GM12878 (cell line): ENCODE measurements at regions not wholly inside any gene's neighbourhood (a gene's known extent, or its start where the extent isn't known, plus 50 kb on each side); places are given as distances from the start of the nearest gene placed in this dataset.

ENCODE experiments used
- ATAC-seq: fragments of 200-7000 bp; cut with Tn5 transposase; 3 replicates; pipeline ENCODE4 v1.9.1; 2020; ENCODE audit warnings: mild to moderate bottlenecking, moderate library complexity
- BruUV-seq: library from RNA; stranded (reverse); fragments of 400-500 nt; replicated peaks from 2 replicates; lab custom pipeline; 2021; lab: Mats Ljungman, UMichigan
- CTCF ChIA-PET: fragments of 300-600 bp; sonication (Branson Sonifier 250); formaldehyde crosslinking; extraction: SDS; loops from one replicate; lab custom pipeline; 2021; ENCODE audit warnings: inconsistent platforms; lab: Yijun Ruan, JAX
- POLR2A ChIA-PET: fragments of 350-600 bp; formaldehyde crosslinking; extraction: SDS; loops from one replicate; lab custom pipeline; 2021; ENCODE audit warnings: inconsistent platforms; lab: Charles Lee
- RAD21 ChIA-PET: fragments of 300-600 bp; sonication (Branson Sonifier 250); formaldehyde crosslinking; loops from one replicate; lab custom pipeline; 2023; ENCODE audit warnings: antibody characterized with exemption; ENCODE audit not compliant: unreplicated experiment; lab: Charles Lee
- SMC1A ChIA-PET: fragments of 300-600 bp; sonication (Branson Sonifier 250); formaldehyde crosslinking; loops from one replicate; lab custom pipeline; 2023; ENCODE audit not compliant: unreplicated experiment, uncharacterized antibody; lab: Charles Lee
- DNase-seq: peaks from one replicate; pipeline ENCODE4 v3.0.0-alpha.2; 2011; ENCODE audit warnings: low read depth, low spot score
- FAIRE-seq: peaks from 3 replicates; lab custom pipeline; 2011; peaks lifted over from hg19 to GRCh38; lab: Jason Lieb, UNC
- H2AFZ ChIP-seq: 2 replicates; pipeline ENCODE4 v1.6.0; 2011; ENCODE audit warnings: low read depth, low read length, control low read depth; ENCODE audit not compliant: control insufficient read depth
- H3K27ac ChIP-seq: 2 replicates; pipeline ENCODE4 v1.5.1; 2011; ENCODE audit warnings: control low read depth; ENCODE audit not compliant: control insufficient read depth, insufficient read depth
- H3K27me3 ChIP-seq, 2 experiments: replicated peaks in 1 of 2; 2 replicates each; pipeline versions ENCODE4 v1.6.0 to v1.6.1; 2011; ENCODE audit warnings: low read length in 1 of 2; ENCODE audit not compliant: control insufficient read depth in 2 of 2, insufficient read depth in 2 of 2
- H3K36me3 ChIP-seq, 2 experiments: 2 replicates each; pipeline ENCODE4 v1.5.1; 2011; ENCODE audit warnings: low read length in 1 of 2; ENCODE audit not compliant: control insufficient read depth in 2 of 2, insufficient read depth in 2 of 2
- H3K4me1 ChIP-seq: 2 replicates; pipeline ENCODE4 v1.6.1; 2011; ENCODE audit warnings: mild to moderate bottlenecking, low read length, moderate library complexity, mixed read lengths; ENCODE audit not compliant: control insufficient read depth, insufficient read depth
- H3K4me2 ChIP-seq: 2 replicates; pipeline ENCODE4 v1.6.0; 2011; ENCODE audit warnings: control low read depth; ENCODE audit not compliant: control insufficient read depth, insufficient read depth
- H3K4me3 ChIP-seq: fragments of 200-600 bp; sonication (generic); 2 replicates; pipeline ENCODE4 v1.5.1; 2016
- H3K79me2 ChIP-seq: 2 replicates; pipeline ENCODE4 v1.6.0; 2011; ENCODE audit warnings: low read length; ENCODE audit not compliant: control insufficient read depth, insufficient read depth
- H3K9ac ChIP-seq: 2 replicates; pipeline ENCODE4 v1.8.0; 2011; ENCODE audit warnings: low read length, control low read depth, mixed read lengths; ENCODE audit not compliant: control insufficient read depth, insufficient read depth
- H3K9me3 ChIP-seq: replicated peaks from 3 replicates; pipeline ENCODE4 v1.5.1; 2011; ENCODE audit warnings: mild to moderate bottlenecking, low read length; ENCODE audit not compliant: control insufficient read depth, insufficient read depth
- H4K20me1 ChIP-seq: 2 replicates; pipeline ENCODE4 v1.6.0; 2011; ENCODE audit not compliant: control insufficient read depth, insufficient read depth
- ATF3 ChIP-seq: IDR thresholded peaks from 2 replicates; pipeline ENCODE4 v1.6.1; 2011; ENCODE audit warnings: low read depth, mild to moderate bottlenecking, low read length, moderate library complexity, borderline replicate concordance; ENCODE audit errors: extremely low read depth
- EED ChIP-seq: sonication (generic); IDR thresholded peaks from 2 replicates; pipeline ENCODE4 v1.6.1; 2016; ENCODE audit warnings: antibody characterized with exemption, low read depth
- ELK1 ChIP-seq: IDR thresholded peaks from 2 replicates; pipeline ENCODE4 v1.6.1; 2012; ENCODE audit warnings: low read depth, low read length, improper control_type of control experiment
- FOXK2 ChIP-seq: fragments of 450-650 bp; IDR thresholded peaks from 2 replicates; pipeline ENCODE4 v1.6.1; 2017; ENCODE audit warnings: mild to moderate bottlenecking, moderate library complexity
- MXI1 ChIP-seq: fragments of 150-350 bp; IDR thresholded peaks from 2 replicates; pipeline ENCODE4 v1.6.1; 2011; ENCODE audit warnings: low read depth, mild to moderate bottlenecking, inconsistent platforms, low read length, improper control_type of control experiment
- NR2F1 ChIP-seq: fragments of 450-650 bp; conservative IDR thresholded peaks from 2 replicates; pipeline ENCODE4 v1.6.1; 2017; ENCODE audit warnings: mild to moderate bottlenecking
- POLR2A ChIP-seq: IDR thresholded peaks from 2 replicates; pipeline ENCODE4 v1.6.1; 2011; ENCODE audit warnings: low read depth, mild to moderate bottlenecking, low read length
- RBBP5 ChIP-seq: fragments of 200-600 bp; sonication (generic); conservative IDR thresholded peaks from 2 replicates; pipeline ENCODE4 v1.6.1; 2016
- SIN3A ChIP-seq: IDR thresholded peaks from 2 replicates; pipeline ENCODE4 v1.6.1; 2012; ENCODE audit warnings: low read depth, low read length, improper control_type of control experiment
- USF1 ChIP-seq: IDR thresholded peaks from 2 replicates; pipeline ENCODE4 v1.6.1; 2011; ENCODE audit warnings: borderline replicate concordance, low read depth, mild to moderate bottlenecking, moderate library complexity, mixed read lengths, low read length; ENCODE audit not compliant: insufficient read depth; ENCODE audit errors: extremely low read length
- ZBED1 ChIP-seq: IDR thresholded peaks from 2 replicates; pipeline ENCODE4 v1.6.1; 2016; ENCODE audit warnings: borderline replicate concordance
- WGBS: methylation state at CpG from one replicate; pipeline ENCODE4 v1.1.6; 2016; ENCODE audit warnings: low lambda C conversion rate; ENCODE audit not compliant: insufficient replicate concordance, insufficient coverage; ENCODE audit errors: missing lambda C conversion rate; 5-methylcytosine and 5-hydroxymethylcytosine counted together
- in situ Hi-C: fragments of 300-500 bp; cut with MboI; formaldehyde crosslinking; loops from 9 replicates; pipeline ENCODE4 v1.14.3; 2018; ENCODE audit warnings: mixed read lengths
- intact Hi-C: fragments of 100-400 bp; cut with micrococcal nuclease; formaldehyde crosslinking; loops from one replicate; pipeline ENCODE4 v1.14.2; 2022; ENCODE audit not compliant: unreplicated experiment

GRCh38 chr18:66937546-66937945 is 333.7 kb upstream of the CDH19 start:
- ATAC-seq: no peak
- H4K20me1 ChIP-seq: no peaks in the 10 kb centered on the region
- H2AFZ ChIP-seq: no peak overlapping the region
- no peaks in the 10 kb centered on the region for H3K36me3 ChIP-seq
- FAIRE-seq: no peak
- ChIA-PET RAD21 (no interaction called here), SMC1A (interaction anchor here (0.6 kb wide), 1 partner anchor 139 kb away, joined by 3 read pairs; no protein-coding TSS in a partner anchor), POLR2A (no interaction called here), CTCF (no interaction called here)
- no peaks in the 10 kb centered on the region for H3K79me2 ChIP-seq
- TF ChIP-seq ZBED1 (no peak), RBBP5 (no peak), MXI1 (no peak), USF1 (no peak), SIN3A (no peak), ATF3 (no peak), POLR2A (no peak), EED (no peak), ELK1 (no peak), NR2F1 (no peak), FOXK2 (no peak)
- no peak overlapping the region for H3K4me3 ChIP-seq
- BruUV-seq: no TSS peak
- no peak overlapping the region for H3K9ac ChIP-seq
- H3K9me3 ChIP-seq: no peaks in the 10 kb centered on the region
- H3K4me1 ChIP-seq: no peaks in the 10 kb centered on the region
- no peaks in the 10 kb centered on the region for H3K27me3 ChIP-seq
- 30% methylated on average over 2 of the region's 2 CpGs for WGBS
- no peak overlapping the region for H3K27ac ChIP-seq
- DNase-seq: no peak
- intact Hi-C loops: no loop called here
- H3K4me2 ChIP-seq: no peak overlapping the region
- in situ Hi-C loops: no loop called here
